Endothelial cell (in vitro differentiated cells): ENCODE measurements at regions not wholly inside any gene's neighbourhood (a gene's known extent, or its start where the extent isn't known, plus 50 kb on each side); places are given as distances from the start of the nearest gene placed in this dataset.

Experiments used
- DNase-seq: peaks from one replicate; pipeline ENCODE4 v3.0.0; 2021; ENCODE audit warnings: low spot score
- H3K27ac Mint-ChIP-seq: one replicate; pipeline ENCODE4 v1.8.0; 2021; ENCODE audit warnings: mixed read lengths, inconsistent platforms; ENCODE audit not compliant: unreplicated experiment
- H3K27me3 Mint-ChIP-seq: one replicate; pipeline ENCODE4 v1.8.0; 2021; ENCODE audit warnings: mild to moderate bottlenecking, moderate library complexity, mixed read lengths, inconsistent platforms; ENCODE audit not compliant: unreplicated experiment
- H3K36me3 Mint-ChIP-seq: one replicate; pipeline ENCODE4 v1.8.0; 2021; ENCODE audit warnings: mild to moderate bottlenecking, low read depth, mixed read lengths, inconsistent platforms; ENCODE audit not compliant: unreplicated experiment
- H3K4me1 Mint-ChIP-seq: one replicate; pipeline ENCODE4 v1.8.0; 2021; ENCODE audit warnings: mild to moderate bottlenecking, mixed read lengths, inconsistent platforms; ENCODE audit not compliant: unreplicated experiment
- H3K4me3 Mint-ChIP-seq: one replicate; pipeline ENCODE4 v1.8.0; 2021; ENCODE audit warnings: mild to moderate bottlenecking, mixed read lengths, inconsistent platforms; ENCODE audit not compliant: unreplicated experiment
- H3K9me3 Mint-ChIP-seq: one replicate; pipeline ENCODE4 v1.8.0; 2021; ENCODE audit warnings: mixed read lengths, inconsistent platforms; ENCODE audit not compliant: unreplicated experiment
- TF ChIP-seq, protein P1 (sequence below): fragments of 200-600 bp; sonication (generic); IDR thresholded peaks from one replicate; pipeline ENCODE4 v1.5.0; 2021; ENCODE audit warnings: antibody characterized with exemption; ENCODE audit not compliant: unreplicated experiment

DNA sequence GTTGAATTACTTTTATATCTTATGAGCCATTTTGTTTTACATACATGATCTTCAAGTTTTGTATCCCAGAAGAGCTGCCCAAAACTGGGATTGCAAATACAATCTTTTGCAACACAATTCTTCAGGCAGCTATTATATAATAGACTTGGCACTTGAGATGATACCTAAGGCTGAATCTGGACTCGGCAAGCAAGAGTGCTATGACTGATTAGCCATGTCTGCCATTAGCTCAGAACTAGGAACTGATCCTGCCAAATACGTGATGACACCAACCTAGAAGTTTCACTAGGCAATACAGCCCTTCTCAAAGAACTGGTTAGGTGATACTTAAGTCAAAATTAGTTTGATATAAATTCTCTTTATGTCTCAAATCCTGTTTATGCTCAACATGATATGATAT is 619.6 kb downstream of the CPS1 start:
- H3K9me3 Mint-ChIP-seq, result no peaks in the 10 kb centered on the region
- no peak overlapping the region for H3K27ac Mint-ChIP-seq

DNA sequence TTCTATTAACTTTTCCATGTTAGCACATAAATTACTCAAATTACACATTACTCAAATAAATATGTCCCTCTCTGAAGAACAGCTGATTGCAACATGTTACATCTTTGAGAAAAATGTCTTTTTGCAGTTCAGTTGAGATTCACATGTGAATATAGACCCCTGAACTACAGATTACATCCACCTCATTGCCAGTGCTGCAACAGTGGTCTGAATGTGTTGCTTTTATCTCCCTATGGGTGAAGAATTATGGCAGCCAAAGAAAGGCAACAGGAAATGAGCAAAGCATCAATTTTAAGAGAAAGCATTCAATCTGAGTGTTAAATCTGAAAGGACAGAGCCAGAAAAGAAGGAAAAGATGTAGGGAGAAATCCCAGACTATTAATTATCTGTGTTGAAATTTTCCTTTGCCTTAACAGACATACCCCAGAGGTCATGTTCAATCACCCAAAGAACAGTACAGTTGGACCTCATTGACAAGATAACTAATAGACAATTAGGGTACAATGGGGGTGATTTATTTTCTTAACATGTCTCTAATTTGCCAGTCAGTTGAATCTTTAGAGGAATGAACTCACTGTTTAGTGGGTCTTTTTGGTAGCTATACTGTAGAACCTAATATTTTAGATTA is 620.2 kb downstream of the CPS1 start:
- TF ChIP-seq, protein P1, sequence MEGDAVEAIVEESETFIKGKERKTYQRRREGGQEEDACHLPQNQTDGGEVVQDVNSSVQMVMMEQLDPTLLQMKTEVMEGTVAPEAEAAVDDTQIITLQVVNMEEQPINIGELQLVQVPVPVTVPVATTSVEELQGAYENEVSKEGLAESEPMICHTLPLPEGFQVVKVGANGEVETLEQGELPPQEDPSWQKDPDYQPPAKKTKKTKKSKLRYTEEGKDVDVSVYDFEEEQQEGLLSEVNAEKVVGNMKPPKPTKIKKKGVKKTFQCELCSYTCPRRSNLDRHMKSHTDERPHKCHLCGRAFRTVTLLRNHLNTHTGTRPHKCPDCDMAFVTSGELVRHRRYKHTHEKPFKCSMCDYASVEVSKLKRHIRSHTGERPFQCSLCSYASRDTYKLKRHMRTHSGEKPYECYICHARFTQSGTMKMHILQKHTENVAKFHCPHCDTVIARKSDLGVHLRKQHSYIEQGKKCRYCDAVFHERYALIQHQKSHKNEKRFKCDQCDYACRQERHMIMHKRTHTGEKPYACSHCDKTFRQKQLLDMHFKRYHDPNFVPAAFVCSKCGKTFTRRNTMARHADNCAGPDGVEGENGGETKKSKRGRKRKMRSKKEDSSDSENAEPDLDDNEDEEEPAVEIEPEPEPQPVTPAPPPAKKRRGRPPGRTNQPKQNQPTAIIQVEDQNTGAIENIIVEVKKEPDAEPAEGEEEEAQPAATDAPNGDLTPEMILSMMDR, result no peak
- no peaks in the 10 kb centered on the region for H3K27me3 Mint-ChIP-seq
- DNase-seq, result no peak
- no peaks in the 10 kb centered on the region for H3K9me3 Mint-ChIP-seq
- H3K27ac Mint-ChIP-seq, result no peak overlapping the region
- H3K36me3 Mint-ChIP-seq, result no peaks in the 10 kb centered on the region
- H3K4me1 Mint-ChIP-seq, result no peaks in the 10 kb centered on the region
- no peak overlapping the region for H3K4me3 Mint-ChIP-seq

More for the DNA sequence above, 619.6 kb downstream of the CPS1 start:
- no peak overlapping the region for H3K4me3 Mint-ChIP-seq
- TF ChIP-seq, protein P1, result no peak
- no peaks in the 10 kb centered on the region for H3K4me1 Mint-ChIP-seq
- no peaks in the 10 kb centered on the region for H3K36me3 Mint-ChIP-seq
- DNase-seq, result no peak
- no peaks in the 10 kb centered on the region for H3K27me3 Mint-ChIP-seq

DNA sequence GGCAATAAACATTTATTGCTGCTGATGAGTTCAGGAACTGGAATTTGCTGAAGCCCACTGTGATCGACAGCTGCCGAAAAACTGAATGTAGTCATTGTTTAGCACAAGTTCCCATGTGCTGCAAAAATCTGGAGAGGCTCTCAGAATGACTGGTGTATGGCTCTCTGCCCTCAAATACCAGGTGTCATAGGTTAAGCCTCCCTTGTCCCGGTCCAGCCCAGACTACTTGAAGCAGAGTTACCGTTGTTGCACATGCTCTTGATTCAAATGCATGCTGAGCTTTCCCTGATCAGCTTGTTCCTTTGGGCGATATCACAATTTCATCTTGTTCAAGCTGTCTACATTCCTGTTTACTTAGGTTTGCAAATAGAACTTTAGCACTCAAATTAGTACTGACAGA is 625.2 kb downstream of the CPS1 start:
- no peak overlapping the region for H3K27ac Mint-ChIP-seq
- no peak for DNase-seq
- no peaks in the 10 kb centered on the region for H3K27me3 Mint-ChIP-seq
- H3K4me3 Mint-ChIP-seq, result no peak overlapping the region
- no peaks in the 10 kb centered on the region for H3K9me3 Mint-ChIP-seq
- TF ChIP-seq, protein P1, result no peak
- H3K36me3 Mint-ChIP-seq, result no peaks in the 10 kb centered on the region
- H3K4me1 Mint-ChIP-seq, result no peaks in the 10 kb centered on the region

DNA sequence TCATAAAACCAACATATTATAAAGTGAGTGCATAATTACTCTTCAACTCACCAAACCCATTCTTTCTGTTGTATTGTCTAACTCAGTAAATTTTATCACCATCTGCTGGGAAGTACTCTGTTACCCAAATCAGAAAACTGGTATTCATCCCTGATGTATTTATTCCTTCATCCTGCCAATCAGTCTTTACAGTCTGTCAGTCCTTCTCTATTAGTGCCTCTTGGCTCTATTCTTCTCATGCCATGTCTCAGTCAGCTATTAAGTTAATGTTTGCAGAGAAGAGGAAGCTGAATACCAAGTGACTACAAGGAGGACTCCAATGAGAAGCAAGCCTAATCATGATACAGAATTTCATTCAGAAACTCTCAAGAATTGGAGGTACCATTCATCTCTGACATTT is 631.2 kb downstream of the CPS1 start:
- TF ChIP-seq, protein P1, result no peak
- Mint-ChIP-seq H3K36me3 (no peaks in the 10 kb centered on the region), H3K4me3 (no peak overlapping the region), H3K4me1 (no peaks in the 10 kb centered on the region), H3K9me3 (no peaks in the 10 kb centered on the region), H3K27me3 (no peaks in the 10 kb centered on the region), H3K27ac (no peak overlapping the region)
- no peak for DNase-seq

DNA sequence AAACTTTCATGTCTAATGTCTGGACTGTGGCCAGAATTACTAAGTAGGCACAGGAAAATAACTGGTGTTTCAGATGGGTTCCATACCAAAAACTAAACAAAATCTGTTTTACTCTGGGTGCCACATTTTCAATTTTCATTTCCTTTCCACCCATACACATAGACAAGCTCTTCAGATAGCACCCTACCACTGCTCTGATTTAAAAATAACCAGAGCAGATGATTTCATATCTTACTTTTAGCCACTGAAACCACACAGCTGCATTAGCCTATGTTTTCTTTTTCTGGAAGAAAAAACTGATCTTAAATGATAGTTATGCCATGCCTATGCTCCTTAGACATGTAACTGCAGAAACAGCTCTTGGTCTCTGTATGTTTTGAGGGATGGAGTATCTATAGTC is 647.6 kb downstream of the CPS1 start:
- no peak overlapping the region for H3K27ac Mint-ChIP-seq
- peaks cover 2% of the 10 kb centered on the region for H3K4me1 Mint-ChIP-seq
- no peaks in the 10 kb centered on the region for H3K36me3 Mint-ChIP-seq
- no peaks in the 10 kb centered on the region for H3K9me3 Mint-ChIP-seq
- no peak overlapping the region for H3K4me3 Mint-ChIP-seq
- H3K27me3 Mint-ChIP-seq, result no peaks in the 10 kb centered on the region
- TF ChIP-seq, protein P1, result no peak
- DNase-seq, result no peak
